ENCODE measurements at regions not wholly inside any gene's neighbourhood (a gene's known extent, or its start where the extent isn't known, plus 50 kb on each side); places are given as distances from the start of the nearest gene placed in this dataset.

- no peak for TF ChIP-seq CTCF (conservative IDR thresholded peaks at IDR 0.05)
- no peak for TF ChIP-seq EZH2 (IDR thresholded peaks at IDR 0.05; ENCODE audit: low read depth)
Measured at GRCh38 chr2:216987252-216987821, 127.5 kb upstream of the TNP1 start.

All from PC-9 (cell line).